ENCODE measurements at regions not wholly inside any gene's neighbourhood (a gene's known extent, or its start where the extent isn't known, plus 50 kb on each side); places are given as distances from the start of the nearest gene placed in this dataset.

- Mint-ChIP-seq H3K4me3 (no peak overlapping the region), H3K36me3 (ENCODE audit: low read depth) (no peaks in the 10 kb centered on the region), H3K9me3 (no peaks in the 10 kb centered on the region), H3K4me1 (peaks cover 7% of the 10 kb centered on the region), H3K27ac (no peak overlapping the region), H3K27me3 (peaks cover 6% of the 10 kb centered on the region)
- intact Hi-C loops (cut with micrococcal nuclease), result no loop called here
- no peak for DNase-seq
These were observed 153.3 kb upstream of the HNRNPA3 start for GRCh38 chr2:177059293-177059692.

- H3K27me3 Mint-ChIP-seq, result peaks cover 12% of the 10 kb centered on the region
- no peak overlapping the region for H3K4me3 Mint-ChIP-seq
- no peaks in the 10 kb centered on the region for H3K9me3 Mint-ChIP-seq
- H3K36me3 Mint-ChIP-seq (ENCODE audit: low read depth), result no peaks in the 10 kb centered on the region
- no peak overlapping the region for H3K27ac Mint-ChIP-seq
- peaks cover 7% of the 10 kb centered on the region for H3K4me1 Mint-ChIP-seq
- intact Hi-C loops (cut with micrococcal nuclease), result no loop called here
- no peak for DNase-seq
These were observed 149.3 kb upstream of the HNRNPA3 start for GRCh38 chr2:177063331-177063730.

- Mint-ChIP-seq H3K4me3 (no peak overlapping the region), H3K27me3 (peaks cover 12% of the 10 kb centered on the region), H3K27ac (no peak overlapping the region), H3K36me3 (ENCODE audit: low read depth) (no peaks in the 10 kb centered on the region), H3K9me3 (no peaks in the 10 kb centered on the region), H3K4me1 (no peaks in the 10 kb centered on the region)
- intact Hi-C loops (cut with micrococcal nuclease), result no loop called here
- no peak for DNase-seq
These were observed 148.2 kb upstream of the HNRNPA3 start for GRCh38 chr2:177064422-177064821.

- Mint-ChIP-seq H3K27ac (no peak overlapping the region), H3K9me3 (no peaks in the 10 kb centered on the region), H3K4me1 (no peaks in the 10 kb centered on the region), H3K36me3 (ENCODE audit: low read depth) (no peaks in the 10 kb centered on the region), H3K27me3 (peaks cover 16% of the 10 kb centered on the region), H3K4me3 (no peak overlapping the region)
- DNase-seq, result no peak
- intact Hi-C loops (cut with micrococcal nuclease), result no loop called here
These were observed 143.6 kb upstream of the HNRNPA3 start for GRCh38 chr2:177068967-177069366.

- no peak for DNase-seq
- Mint-ChIP-seq H3K27me3 (peaks cover 11% of the 10 kb centered on the region), H3K4me1 (no peaks in the 10 kb centered on the region), H3K27ac (no peak overlapping the region), H3K9me3 (no peaks in the 10 kb centered on the region), H3K4me3 (no peak overlapping the region), H3K36me3 (ENCODE audit: low read depth) (no peaks in the 10 kb centered on the region)
- intact Hi-C loops (cut with micrococcal nuclease), result no loop called here
These were observed 140.5 kb upstream of the HNRNPA3 start for GRCh38 chr2:177072090-177072489.

- no peak overlapping the region for H3K4me3 Mint-ChIP-seq
- DNase-seq, result no peak
- H3K4me1 Mint-ChIP-seq, result no peaks in the 10 kb centered on the region
- no peak overlapping the region for H3K27ac Mint-ChIP-seq
- no peaks in the 10 kb centered on the region for H3K9me3 Mint-ChIP-seq
- intact Hi-C loops (cut with micrococcal nuclease), result no loop called here
- H3K36me3 Mint-ChIP-seq (ENCODE audit: low read depth), result no peaks in the 10 kb centered on the region
- peaks cover 8% of the 10 kb centered on the region for H3K27me3 Mint-ChIP-seq
These were observed 139.0 kb upstream of the HNRNPA3 start for GRCh38 chr2:177073611-177074010.

- H3K9me3 Mint-ChIP-seq, result no peaks in the 10 kb centered on the region
- no peak overlapping the region for H3K4me3 Mint-ChIP-seq
- H3K4me1 Mint-ChIP-seq, result no peaks in the 10 kb centered on the region
- H3K36me3 Mint-ChIP-seq (ENCODE audit: low read depth), result no peaks in the 10 kb centered on the region
- H3K27me3 Mint-ChIP-seq, result peaks cover 10% of the 10 kb centered on the region
- intact Hi-C loops (cut with micrococcal nuclease), result no loop called here
- no peak for DNase-seq
- H3K27ac Mint-ChIP-seq, result no peak overlapping the region
These were observed 138.4 kb upstream of the HNRNPA3 start for GRCh38 chr2:177074099-177074710.

GRCh38 chr2:177075254-177075653, 137.3 kb upstream of the HNRNPA3 start:
- H3K4me3 Mint-ChIP-seq, result no peak overlapping the region
- H3K9me3 Mint-ChIP-seq, result no peaks in the 10 kb centered on the region
- intact Hi-C loops (cut with micrococcal nuclease), result no loop called here

GRCh38 chr2:177076636-177077179, 135.9 kb upstream of the HNRNPA3 start:
- Mint-ChIP-seq H3K36me3 (ENCODE audit: low read depth) (no peaks in the 10 kb centered on the region), H3K9me3 (no peaks in the 10 kb centered on the region), H3K27me3 (peaks cover 12% of the 10 kb centered on the region), H3K4me1 (no peaks in the 10 kb centered on the region), H3K4me3 (no peak overlapping the region), H3K27ac (no peak overlapping the region)
- no peak for DNase-seq
- intact Hi-C loops (cut with micrococcal nuclease), result no loop called here

More at GRCh38 chr2:177075254-177075653, 137.3 kb upstream of the HNRNPA3 start:
- Mint-ChIP-seq H3K27me3 (peaks cover 10% of the 10 kb centered on the region), H3K4me1 (no peaks in the 10 kb centered on the region), H3K27ac (no peak overlapping the region), H3K36me3 (ENCODE audit: low read depth) (no peaks in the 10 kb centered on the region)
- no peak for DNase-seq

GRCh38 chr2:177077778-177078177, 134.8 kb upstream of the HNRNPA3 start:
- no peaks in the 10 kb centered on the region for H3K9me3 Mint-ChIP-seq
- no peaks in the 10 kb centered on the region for H3K4me1 Mint-ChIP-seq
- no peak for DNase-seq
- intact Hi-C loops (cut with micrococcal nuclease), result no loop called here
- no peak overlapping the region for H3K27ac Mint-ChIP-seq
- no peak overlapping the region for H3K4me3 Mint-ChIP-seq
- peaks cover 16% of the 10 kb centered on the region for H3K27me3 Mint-ChIP-seq
- no peaks in the 10 kb centered on the region for H3K36me3 Mint-ChIP-seq (ENCODE audit: low read depth)

GRCh38 chr2:177078416-177078815, 134.2 kb upstream of the HNRNPA3 start:
- Mint-ChIP-seq H3K9me3 (no peaks in the 10 kb centered on the region), H3K4me1 (no peaks in the 10 kb centered on the region), H3K4me3 (no peak overlapping the region), H3K27me3 (peaks cover 15% of the 10 kb centered on the region), H3K27ac (no peak overlapping the region), H3K36me3 (ENCODE audit: low read depth) (no peaks in the 10 kb centered on the region)
- DNase-seq, result no peak
- intact Hi-C loops (cut with micrococcal nuclease), result no loop called here

GRCh38 chr2:177078855-177079254, 133.7 kb upstream of the HNRNPA3 start:
- no peak overlapping the region for H3K4me3 Mint-ChIP-seq
- no peak overlapping the region for H3K27ac Mint-ChIP-seq
- intact Hi-C loops (cut with micrococcal nuclease), result no loop called here
- no peaks in the 10 kb centered on the region for H3K9me3 Mint-ChIP-seq
- no peak for DNase-seq
- no peaks in the 10 kb centered on the region for H3K36me3 Mint-ChIP-seq (ENCODE audit: low read depth)
- peaks cover 18% of the 10 kb centered on the region for H3K27me3 Mint-ChIP-seq
- no peaks in the 10 kb centered on the region for H3K4me1 Mint-ChIP-seq

- Mint-ChIP-seq H3K9me3 (no peaks in the 10 kb centered on the region), H3K4me3 (no peak overlapping the region), H3K27me3 (peaks cover 18% of the 10 kb centered on the region), H3K4me1 (no peaks in the 10 kb centered on the region), H3K27ac (no peak overlapping the region), H3K36me3 (ENCODE audit: low read depth) (no peaks in the 10 kb centered on the region)
- intact Hi-C loops (cut with micrococcal nuclease), result no loop called here
- no peak for DNase-seq
These were observed 131.8 kb upstream of the HNRNPA3 start for GRCh38 chr2:177080746-177081284.

GRCh38 chr2:177084607-177085006, 128.0 kb upstream of the HNRNPA3 start:
- Mint-ChIP-seq H3K27me3 (peaks cover 17% of the 10 kb centered on the region), H3K4me3 (no peak overlapping the region), H3K36me3 (ENCODE audit: low read depth) (no peaks in the 10 kb centered on the region), H3K27ac (no peak overlapping the region), H3K4me1 (no peaks in the 10 kb centered on the region), H3K9me3 (no peaks in the 10 kb centered on the region)
- intact Hi-C loops (cut with micrococcal nuclease), result no loop called here
- DNase-seq, result no peak

- Mint-ChIP-seq H3K9me3 (no peaks in the 10 kb centered on the region), H3K27me3 (peaks cover 12% of the 10 kb centered on the region), H3K36me3 (ENCODE audit: low read depth) (no peaks in the 10 kb centered on the region), H3K27ac (no peak overlapping the region), H3K4me1 (no peaks in the 10 kb centered on the region), H3K4me3 (no peak overlapping the region)
- intact Hi-C loops (cut with micrococcal nuclease), result no loop called here
- DNase-seq, result no peak
These were observed 124.1 kb upstream of the HNRNPA3 start for GRCh38 chr2:177088529-177088928.

All from activated CD4-positive, alpha-beta T cell treated with anti-CD3 and anti-CD28 coated beads, Interleukin-2, amount 10 ng/mL, durations not matched to agents 24 days and 14 days (primary cell).